GM06990 (cell line): ENCODE measurements at regions not wholly inside any gene's neighbourhood (a gene's known extent, or its start where the extent isn't known, plus 50 kb on each side); places are given as distances from the start of the nearest gene placed in this dataset.
"Not testable (repeated sequence)": the region's sequence is repeated elsewhere in the genome, so short reads cannot be mapped to it uniquely, and the experiment has no call there.

Source experiments
- DNase-seq: peaks from one replicate; pipeline ENCODE4 v3.0.0-alpha.2; 2011; ENCODE audit not compliant: insufficient read length; ENCODE audit errors: extremely low read depth
- H3K27me3 ChIP-seq: replicated peaks from 2 replicates; pipeline ENCODE4 v1.6.0; 2011; ENCODE audit warnings: low read length; ENCODE audit not compliant: control insufficient read depth, insufficient read depth
- H3K36me3 ChIP-seq: 2 replicates; pipeline ENCODE4 v1.5.1; 2011; ENCODE audit warnings: low read length; ENCODE audit not compliant: control insufficient read depth, insufficient read depth
- H3K4me3 ChIP-seq: replicated peaks from 2 replicates; pipeline ENCODE4 v1.5.1; 2011; ENCODE audit warnings: low read depth, mild to moderate bottlenecking, control low read depth, low read length
- CTCF ChIP-seq: IDR thresholded peaks from 2 replicates; pipeline ENCODE4 v1.5.1; 2011; ENCODE audit warnings: low read length, control low read depth, mild to moderate bottlenecking, inconsistent platforms; ENCODE audit not compliant: insufficient read depth, poor library complexity, severe bottlenecking

DNA sequence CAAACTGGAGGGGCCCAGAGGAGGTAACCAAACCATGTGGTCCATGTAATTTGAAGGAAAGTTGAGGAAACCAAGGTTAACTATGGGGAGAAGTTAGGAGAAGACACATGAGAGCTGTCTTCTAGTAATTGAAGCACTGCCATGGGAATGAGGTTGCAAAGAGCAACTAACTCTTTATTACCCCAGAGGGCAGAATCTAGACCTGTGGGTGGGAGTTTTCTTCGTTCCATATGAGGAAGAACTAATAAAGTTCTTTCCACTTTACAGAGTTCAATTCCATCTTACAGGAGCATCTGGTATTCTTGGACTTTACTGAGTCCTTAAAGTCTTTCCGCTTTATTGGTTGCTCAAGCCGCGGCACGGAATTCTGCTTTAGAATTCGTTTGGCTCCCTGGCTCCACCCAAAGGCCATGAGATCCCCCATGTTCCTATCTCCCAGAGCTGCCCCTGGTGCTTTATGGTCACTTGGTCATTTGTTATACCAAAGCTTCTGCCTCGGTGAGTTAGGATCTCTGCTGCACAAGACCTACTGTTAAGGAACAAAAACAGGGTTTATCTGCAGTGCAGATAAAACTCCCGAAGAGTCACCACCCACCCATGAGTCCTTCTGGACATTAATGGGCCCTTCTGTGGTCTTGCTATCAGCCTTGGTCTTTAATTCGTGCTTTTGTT is 89.5 kb upstream of the UMPS start:
- TF ChIP-seq CTCF: no peak
- no peak overlapping the region for H3K4me3 ChIP-seq
- H3K27me3 ChIP-seq: no peaks in the 10 kb centered on the region
- H3K36me3 ChIP-seq: no peaks in the 10 kb centered on the region
- DNase-seq: no peak

- H3K27me3 ChIP-seq: no peaks in the 10 kb centered on the region
- no peak for DNase-seq
- no peak for TF ChIP-seq CTCF
- H3K4me3 ChIP-seq: no peak overlapping the region
- H3K36me3 ChIP-seq: no peaks in the 10 kb centered on the region
These were observed 86.8 kb upstream of the UMPS start for GRCh38 chr3:124643453-124643852.

DNA sequence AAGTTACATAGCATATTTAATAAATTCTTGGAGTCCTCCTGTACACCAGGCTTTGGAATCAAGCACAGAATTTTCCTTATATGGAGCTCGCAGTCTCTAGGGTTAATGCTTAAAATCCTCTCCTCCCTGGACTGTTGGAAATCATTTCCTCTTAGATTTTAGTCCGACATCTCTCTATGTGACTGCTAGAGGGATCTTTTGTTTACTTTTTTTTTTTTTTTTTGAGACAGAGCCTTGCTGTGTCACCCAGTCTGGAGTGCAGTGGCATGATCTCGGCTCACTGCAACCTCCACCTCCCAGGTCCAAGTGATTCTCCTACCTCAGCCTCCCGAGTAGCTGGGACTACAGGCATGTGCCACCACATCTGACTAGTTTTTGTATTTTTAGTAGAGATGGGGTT is 84.1 kb upstream of the UMPS start:
- H3K27me3 ChIP-seq, DNase-seq, H3K4me3 ChIP-seq, H3K36me3 ChIP-seq: not testable (repeated sequence)

DNA sequence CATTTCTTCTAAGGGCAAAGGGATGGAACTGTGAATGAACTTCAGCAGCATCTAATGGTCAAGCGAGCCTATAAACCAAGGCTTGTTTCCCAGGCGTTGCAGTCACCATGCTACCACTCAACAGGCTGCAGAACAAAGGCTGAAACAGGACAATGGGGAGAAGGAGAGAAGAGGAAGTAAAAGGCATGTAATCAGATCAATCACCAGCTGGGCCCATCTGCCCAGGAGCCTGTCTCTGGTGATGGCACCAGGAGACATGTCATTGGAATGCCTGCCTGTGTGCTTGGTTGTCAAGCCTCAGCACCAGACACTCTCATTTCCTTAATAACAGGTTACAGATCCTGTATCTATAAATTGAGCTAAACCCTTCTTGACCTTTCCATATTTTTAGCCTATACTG is 81.7 kb upstream of the UMPS start:
- Histone ChIP-seq H3K36me3 (no peaks in the 10 kb centered on the region), H3K27me3 (no peaks in the 10 kb centered on the region), H3K4me3 (no peak overlapping the region)
- DNase-seq: no peak
- no peak for TF ChIP-seq CTCF

- no peaks in the 10 kb centered on the region for H3K36me3 ChIP-seq
- peak; percentile 34 for DNase-seq
- no peak for TF ChIP-seq CTCF
- no peaks in the 10 kb centered on the region for H3K27me3 ChIP-seq
- H3K4me3 ChIP-seq: no peak overlapping the region
These were observed 79.5 kb upstream of the UMPS start for GRCh38 chr3:124650798-124651197.

GRCh38 chr3:124651416-124651815 is 78.8 kb upstream of the UMPS start:
- H3K27me3 ChIP-seq, H3K36me3 ChIP-seq: not testable (repeated sequence)

GRCh38 chr3:124652009-124652408 is 78.2 kb upstream of the UMPS start:
- no peak for TF ChIP-seq CTCF
- Histone ChIP-seq H3K27me3 (no peaks in the 10 kb centered on the region), H3K36me3 (no peaks in the 10 kb centered on the region), H3K4me3 (no peak overlapping the region)
- no peak for DNase-seq

More at GRCh38 chr3:124651416-124651815, 78.8 kb upstream of the UMPS start:
- DNase-seq, H3K4me3 ChIP-seq: not testable (repeated sequence)
